ENCODE measurements at regions not wholly inside any gene's neighbourhood (a gene's known extent, or its start where the extent isn't known, plus 50 kb on each side); places are given as distances from the start of the nearest gene placed in this dataset.

- WGBS, 2 donors (ENCODE audit: extremely low coverage in 2 of 2, insufficient read length in 2 of 2, insufficient replicate concordance in 1 of 2) = 100% methylated on average over 1 of the region's 5 CpGs; no CpG with 5 or more reads in 1 of the 2 donors
- no peak overlapping the region for H3K4ac ChIP-seq (ENCODE audit: low read length)
Measured at GRCh38 chr2:180753809-180754761, 226.3 kb upstream of the UBE2E3 start.

DNA sequence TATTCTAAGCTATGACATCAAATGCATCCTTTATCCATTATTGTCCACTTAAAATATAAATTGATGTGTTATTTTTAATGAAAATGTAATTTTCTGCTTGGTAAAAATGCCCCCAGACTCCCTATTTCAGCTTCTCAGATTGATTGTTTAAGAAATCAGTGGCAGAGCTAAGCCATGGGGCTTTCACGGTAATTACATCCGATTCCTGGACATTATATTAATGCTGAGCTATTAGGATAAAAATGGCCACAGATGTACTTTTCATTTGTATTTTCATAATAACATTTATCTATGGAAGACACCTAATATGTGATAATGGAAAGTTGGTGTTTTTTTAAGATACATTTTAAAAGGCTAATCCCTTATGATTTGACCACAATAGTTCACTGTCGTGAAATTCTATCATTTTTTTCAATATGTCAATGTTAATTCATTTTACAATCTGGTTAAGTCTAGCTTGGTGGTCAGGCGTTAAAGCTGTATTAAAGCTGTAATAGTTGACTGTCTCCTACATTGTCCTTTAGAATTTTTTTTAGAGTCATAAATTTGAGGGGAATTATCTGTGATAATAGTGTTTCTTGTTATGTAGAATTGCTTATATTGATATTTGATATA, 229.0 kb upstream of the UBE2E3 start:
- H3K23ac ChIP-seq (ENCODE audit: low read depth, low read length, poor library complexity) = no peak overlapping the region
- H2BK5ac ChIP-seq (ENCODE audit: low read length) = no peak overlapping the region
- H3K36me3 ChIP-seq (replicated peaks in 1 of 2; ENCODE audit: control insufficient read depth in 2 of 2, insufficient read depth in 2 of 2, low read length in 2 of 2) = no peaks in the 10 kb centered on the region
- H2AFZ ChIP-seq (ENCODE audit: low read length) = no peak overlapping the region
- H4K91ac ChIP-seq (ENCODE audit: low read depth, low read length, poor library complexity) = no peak overlapping the region
- H4K8ac ChIP-seq (ENCODE audit: low read depth, low read length) = no peak overlapping the region
- H3K4me3 ChIP-seq (ENCODE audit: low read length in 2 of 2) = no peak overlapping the region
- no peak overlapping the region for H2BK120ac ChIP-seq (ENCODE audit: low read depth, low read length)
- no peaks in the 10 kb centered on the region for H3K9me3 ChIP-seq (replicated peaks in 1 of 2; ENCODE audit: control insufficient read depth in 2 of 2, insufficient read depth in 1 of 2, low read depth in 1 of 2, low read length in 2 of 2)
- H3K27ac ChIP-seq (replicated peaks; ENCODE audit: low read length) = no peak overlapping the region
- H3K27me3 ChIP-seq (ENCODE audit: control insufficient read depth in 3 of 3, insufficient read depth in 3 of 3, low read depth in 1 of 3, low read length in 3 of 3) = no peaks in the 10 kb centered on the region
- H2BK15ac ChIP-seq (ENCODE audit: low read length) = no peak overlapping the region
- no peaks in the 10 kb centered on the region for H3K4me1 ChIP-seq (ENCODE audit: control insufficient read depth in 2 of 2, insufficient read depth in 1 of 2, low read depth in 1 of 2, low read length in 2 of 2)
- no peak overlapping the region for H3K4me2 ChIP-seq (ENCODE audit: insufficient read depth, low read length, poor library complexity, severe bottlenecking)
- no peak overlapping the region for H2AK5ac ChIP-seq (ENCODE audit: low read depth, low read length)
- H2BK12ac ChIP-seq (ENCODE audit: low read length) = no peak overlapping the region
- no peak overlapping the region for H3K9ac ChIP-seq (ENCODE audit: low read depth, low read length, poor library complexity)
- no peak overlapping the region for H3K4ac ChIP-seq (ENCODE audit: low read length)
- no peak overlapping the region for H3K14ac ChIP-seq (ENCODE audit: low read length)
- H3K18ac ChIP-seq (ENCODE audit: low read length) = no peak overlapping the region
- no CpG with 5 or more reads among the region's 4 CpGs for WGBS, 2 donors (ENCODE audit: extremely low coverage in 2 of 2, insufficient read length in 2 of 2, insufficient replicate concordance in 1 of 2)
- no peaks in the 10 kb centered on the region for H3K79me1 ChIP-seq (ENCODE audit: low read depth, low read length)
- no peak for DNase-seq (ENCODE audit: low spot score)

More at GRCh38 chr2:180753809-180754761, 226.3 kb upstream of the UBE2E3 start:
- Histone ChIP-seq H3K4me3 (ENCODE audit: low read length in 2 of 2) (no peak overlapping the region), H3K4me2 (ENCODE audit: insufficient read depth, low read length, poor library complexity, severe bottlenecking) (no peak overlapping the region), H3K18ac (ENCODE audit: low read length) (no peak overlapping the region), H3K36me3 (replicated peaks in 1 of 2; ENCODE audit: control insufficient read depth in 2 of 2, insufficient read depth in 2 of 2, low read length in 2 of 2) (no peaks in the 10 kb centered on the region), H3K79me1 (ENCODE audit: low read depth, low read length) (no peaks in the 10 kb centered on the region), H3K23ac (ENCODE audit: low read depth, low read length, poor library complexity) (no peak overlapping the region), H3K27ac (replicated peaks; ENCODE audit: low read length) (no peak overlapping the region), H2AK5ac (ENCODE audit: low read depth, low read length) (no peak overlapping the region), H2BK120ac (ENCODE audit: low read depth, low read length) (no peak overlapping the region), H2AFZ (ENCODE audit: low read length) (no peak overlapping the region), H2BK15ac (ENCODE audit: low read length) (no peak overlapping the region), H3K9me3 (replicated peaks in 1 of 2; ENCODE audit: control insufficient read depth in 2 of 2, insufficient read depth in 1 of 2, low read depth in 1 of 2, low read length in 2 of 2) (no peaks in the 10 kb centered on the region), H4K91ac (ENCODE audit: low read depth, low read length, poor library complexity) (no peak overlapping the region), H3K4me1 (ENCODE audit: control insufficient read depth in 2 of 2, insufficient read depth in 1 of 2, low read depth in 1 of 2, low read length in 2 of 2) (no peaks in the 10 kb centered on the region), H2BK12ac (ENCODE audit: low read length) (no peak overlapping the region), H3K27me3 (ENCODE audit: control insufficient read depth in 3 of 3, insufficient read depth in 3 of 3, low read depth in 1 of 3, low read length in 3 of 3) (no peaks in the 10 kb centered on the region), H3K14ac (ENCODE audit: low read length) (no peak overlapping the region), H4K8ac (ENCODE audit: low read depth, low read length) (no peak overlapping the region), H2BK5ac (ENCODE audit: low read length) (no peak overlapping the region), H3K9ac (ENCODE audit: low read depth, low read length, poor library complexity) (no peak overlapping the region)
- DNase-seq (ENCODE audit: low spot score) = no peak

DNA sequence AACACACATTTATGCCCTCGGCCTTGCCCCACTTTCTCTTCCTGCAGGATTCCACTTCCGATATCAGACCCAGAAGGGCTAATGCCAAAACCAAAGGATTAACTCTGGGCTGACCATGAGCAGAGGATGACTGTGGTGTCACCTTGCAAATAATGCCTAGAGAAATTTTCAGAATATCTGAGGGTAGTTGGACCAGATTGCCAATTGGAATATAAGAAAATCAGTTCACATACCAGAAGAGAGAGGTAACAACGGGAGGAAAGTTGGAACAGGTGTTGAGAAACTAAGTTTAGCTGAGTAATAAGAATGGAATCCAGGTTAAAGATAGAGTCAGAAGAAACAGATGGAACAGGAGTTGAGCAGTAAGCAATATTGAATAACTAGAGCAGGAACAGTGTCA, 232.7 kb upstream of the UBE2E3 start:
- Histone ChIP-seq H3K27ac (replicated peaks; ENCODE audit: low read length) (no peak overlapping the region), H3K14ac (ENCODE audit: low read length) (no peak overlapping the region), H3K9me3 (replicated peaks in 1 of 2; ENCODE audit: control insufficient read depth in 2 of 2, insufficient read depth in 1 of 2, low read depth in 1 of 2, low read length in 2 of 2) (no peaks in the 10 kb centered on the region), H3K4me2 (ENCODE audit: insufficient read depth, low read length, poor library complexity, severe bottlenecking) (no peak overlapping the region), H3K4me3 (ENCODE audit: low read length in 2 of 2) (no peak overlapping the region), H2BK120ac (ENCODE audit: low read depth, low read length) (no peak overlapping the region), H3K79me1 (ENCODE audit: low read depth, low read length) (no peaks in the 10 kb centered on the region), H3K4ac (ENCODE audit: low read length) (no peak overlapping the region), H3K36me3 (replicated peaks in 1 of 2; ENCODE audit: control insufficient read depth in 2 of 2, insufficient read depth in 2 of 2, low read length in 2 of 2) (no peaks in the 10 kb centered on the region), H2AK5ac (ENCODE audit: low read depth, low read length) (no peak overlapping the region), H3K9ac (ENCODE audit: low read depth, low read length, poor library complexity) (no peak overlapping the region), H2BK15ac (ENCODE audit: low read length) (no peak overlapping the region), H3K23ac (ENCODE audit: low read depth, low read length, poor library complexity) (no peak overlapping the region), H4K91ac (ENCODE audit: low read depth, low read length, poor library complexity) (no peak overlapping the region), H3K27me3 (ENCODE audit: control insufficient read depth in 3 of 3, insufficient read depth in 3 of 3, low read depth in 1 of 3, low read length in 3 of 3) (no peaks in the 10 kb centered on the region), H2BK12ac (ENCODE audit: low read length) (no peak overlapping the region), H4K8ac (ENCODE audit: low read depth, low read length) (no peak overlapping the region), H3K4me1 (ENCODE audit: control insufficient read depth in 2 of 2, insufficient read depth in 1 of 2, low read depth in 1 of 2, low read length in 2 of 2) (no peaks in the 10 kb centered on the region), H2BK5ac (ENCODE audit: low read length) (no peak overlapping the region), H2AFZ (ENCODE audit: low read length) (no peak overlapping the region), H3K18ac (ENCODE audit: low read length) (no peak overlapping the region)
- WGBS, 2 donors (ENCODE audit: extremely low coverage in 2 of 2, insufficient read length in 2 of 2, insufficient replicate concordance in 1 of 2) = no CpG with 5 or more reads among the region's 3 CpGs
- DNase-seq (ENCODE audit: low spot score) = no peak

- H3K27me3 ChIP-seq (ENCODE audit: control insufficient read depth in 3 of 3, insufficient read depth in 3 of 3, low read depth in 1 of 3, low read length in 3 of 3) = no peaks in the 10 kb centered on the region
- no peak for DNase-seq (ENCODE audit: low spot score)
- no peak overlapping the region for H2BK15ac ChIP-seq (ENCODE audit: low read length)
- no peak overlapping the region for H3K27ac ChIP-seq (replicated peaks; ENCODE audit: low read length)
- H3K18ac ChIP-seq (ENCODE audit: low read length) = no peak overlapping the region
- H3K14ac ChIP-seq (ENCODE audit: low read length) = no peak overlapping the region
- H2BK120ac ChIP-seq (ENCODE audit: low read depth, low read length) = no peak overlapping the region
- H3K36me3 ChIP-seq (replicated peaks in 1 of 2; ENCODE audit: control insufficient read depth in 2 of 2, insufficient read depth in 2 of 2, low read length in 2 of 2) = no peaks in the 10 kb centered on the region
- no peak overlapping the region for H4K8ac ChIP-seq (ENCODE audit: low read depth, low read length)
- H3K4me3 ChIP-seq (ENCODE audit: low read length in 2 of 2) = no peak overlapping the region
- no peak overlapping the region for H3K4me2 ChIP-seq (ENCODE audit: insufficient read depth, low read length, poor library complexity, severe bottlenecking)
- H3K9ac ChIP-seq (ENCODE audit: low read depth, low read length, poor library complexity) = no peak overlapping the region
- H4K91ac ChIP-seq (ENCODE audit: low read depth, low read length, poor library complexity) = no peak overlapping the region
- no peak overlapping the region for H2BK12ac ChIP-seq (ENCODE audit: low read length)
- H2BK5ac ChIP-seq (ENCODE audit: low read length) = no peak overlapping the region
- no CpG with 5 or more reads among the region's 3 CpGs for WGBS, 2 donors (ENCODE audit: extremely low coverage in 2 of 2, insufficient read length in 2 of 2, insufficient replicate concordance in 1 of 2)
- no peak overlapping the region for H2AFZ ChIP-seq (ENCODE audit: low read length)
- no peak overlapping the region for H3K23ac ChIP-seq (ENCODE audit: low read depth, low read length, poor library complexity)
- no peak overlapping the region for H2AK5ac ChIP-seq (ENCODE audit: low read depth, low read length)
- H3K4me1 ChIP-seq (ENCODE audit: control insufficient read depth in 2 of 2, insufficient read depth in 1 of 2, low read depth in 1 of 2, low read length in 2 of 2) = no peaks in the 10 kb centered on the region
- H3K4ac ChIP-seq (ENCODE audit: low read length) = no peak overlapping the region
- H3K79me1 ChIP-seq (ENCODE audit: low read depth, low read length) = no peaks in the 10 kb centered on the region
- no peaks in the 10 kb centered on the region for H3K9me3 ChIP-seq (replicated peaks in 1 of 2; ENCODE audit: control insufficient read depth in 2 of 2, insufficient read depth in 1 of 2, low read depth in 1 of 2, low read length in 2 of 2)
Measured at GRCh38 chr2:180743401-180743800, 237.0 kb upstream of the UBE2E3 start.

Measured in neuronal stem cell (in vitro differentiated cells).